ENCODE measurements at regions not wholly inside any gene's neighbourhood (a gene's known extent, or its start where the extent isn't known, plus 50 kb on each side); places are given as distances from the start of the nearest gene placed in this dataset.

DNA sequence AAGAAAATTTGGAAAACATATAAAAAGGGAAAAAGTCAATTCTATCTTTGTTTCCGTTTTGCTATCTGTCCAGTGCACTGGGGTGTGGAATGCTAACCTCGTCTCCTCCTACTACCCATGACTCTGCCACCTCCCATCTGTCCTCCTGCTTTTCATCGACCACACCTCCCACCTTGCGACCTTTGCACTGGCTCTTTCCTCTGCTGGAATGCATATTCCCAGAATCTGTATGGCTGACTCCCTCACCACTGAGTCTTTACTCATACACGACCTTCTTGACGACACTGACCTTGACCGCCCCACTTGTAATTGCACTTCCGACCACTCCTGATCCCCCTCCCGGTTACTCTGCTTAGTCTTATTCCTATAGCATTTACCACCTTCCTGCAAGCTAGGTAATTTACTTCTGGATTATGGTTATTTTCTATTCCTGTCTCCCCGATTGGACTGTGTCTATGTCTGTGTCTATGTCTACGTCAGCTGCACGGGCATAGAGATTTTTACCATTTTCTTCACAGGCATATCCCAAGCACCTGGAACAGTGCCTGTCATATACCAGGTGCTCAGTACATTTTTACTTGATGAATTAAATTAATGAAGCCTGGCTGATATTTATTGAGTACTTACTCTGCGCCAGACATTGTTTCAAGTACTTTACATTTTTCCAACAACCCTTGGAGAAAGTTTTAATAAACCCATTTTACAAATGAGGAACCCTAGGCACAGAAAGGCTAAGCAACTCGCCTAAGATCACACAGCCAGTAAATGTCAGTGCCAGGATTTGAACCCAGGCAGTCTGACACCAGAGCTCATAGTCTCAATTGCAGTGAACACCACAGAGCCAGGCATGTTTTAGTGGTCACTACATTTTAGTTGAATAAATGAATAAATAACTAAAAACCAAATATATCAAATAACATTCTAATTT is 54.0 kb upstream of the SLC22A11 start:
- DNase-seq, result no peak

DNA sequence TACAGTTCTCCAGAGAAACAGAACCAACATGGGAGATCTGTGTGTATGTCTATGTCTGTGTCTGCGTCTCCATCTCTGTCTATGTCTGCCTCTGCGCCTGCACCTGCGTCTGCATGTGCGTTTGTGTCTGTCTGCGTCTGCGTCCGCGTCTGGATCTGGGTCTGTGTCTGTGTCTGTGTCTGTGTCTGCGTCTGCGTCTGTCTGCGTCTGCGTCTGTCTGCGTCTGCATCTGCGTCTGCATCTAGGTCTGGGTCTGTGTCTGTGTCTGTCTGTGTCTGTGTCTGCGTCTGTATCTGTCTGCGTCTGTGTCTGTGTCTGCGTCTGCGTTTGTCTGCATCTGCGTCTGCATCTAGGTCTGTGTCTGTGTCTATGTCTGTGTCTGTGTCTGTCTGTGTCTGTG is 53.1 kb upstream of the SLC22A11 start:
- DNase-seq, result no peak

DNA sequence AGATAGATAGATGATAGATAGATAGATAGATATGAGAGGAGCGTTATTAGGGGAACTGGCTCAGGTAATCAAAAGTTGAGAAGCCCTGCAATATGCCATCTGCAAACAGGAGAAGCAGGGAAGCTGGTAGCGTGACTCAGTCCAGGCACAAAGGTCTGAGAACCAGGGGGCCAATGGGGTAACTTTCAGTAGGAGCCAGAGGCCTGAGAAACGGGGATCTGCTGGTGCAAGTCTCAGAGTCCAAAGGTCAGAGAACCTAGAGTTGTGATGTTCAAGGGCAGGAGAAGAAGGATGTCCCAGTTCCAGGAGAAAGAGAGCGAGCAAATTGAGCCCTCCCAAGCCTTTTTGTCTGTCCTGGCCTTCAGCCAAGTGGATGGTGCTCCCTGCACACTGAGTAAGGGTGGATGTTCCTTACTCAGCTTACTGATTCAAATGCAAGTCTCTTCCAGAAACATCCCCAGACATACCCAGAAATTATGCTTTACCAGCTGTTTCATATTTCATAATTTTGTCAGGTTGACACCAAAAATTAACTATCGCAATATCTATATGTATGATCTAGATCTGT is 52.5 kb upstream of the SLC22A11 start:
- no peak for DNase-seq

DNA sequence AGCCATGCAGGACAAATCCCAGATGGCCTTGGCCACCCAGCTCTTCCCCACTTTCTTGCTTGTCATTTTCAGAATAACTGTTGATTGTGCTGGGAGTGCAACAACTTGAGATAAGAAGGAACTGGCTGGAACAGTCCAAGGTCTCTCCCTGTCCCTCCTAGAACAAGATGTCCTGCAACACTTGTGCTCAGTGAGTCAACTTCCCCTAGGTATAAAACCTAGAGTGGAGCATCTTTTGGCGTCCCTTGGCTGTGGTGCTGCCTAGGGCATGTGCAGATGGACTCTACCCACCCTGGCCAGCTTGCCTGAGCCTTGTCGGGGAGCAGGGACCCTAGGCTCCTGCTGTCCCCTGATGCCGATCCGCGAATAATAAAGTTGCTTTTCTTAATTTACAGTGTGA is 50.7 kb upstream of the SLC22A11 start:
- DNase-seq, result no peak
